HG02678 (cell line): ENCODE measurements at regions not wholly inside any gene's neighbourhood (a gene's known extent, or its start where the extent isn't known, plus 50 kb on each side); places are given as distances from the start of the nearest gene placed in this dataset.

ENCODE experiments used
- ATAC-seq: cut with Tn5 transposase; IDR thresholded peaks from one replicate; pipeline ENCODE4 v1.9.1; 2021; ENCODE audit warnings: mild to moderate bottlenecking, moderate library complexity; ENCODE audit not compliant: unreplicated experiment

GRCh38 chr4:85250852-85251251 lies 224.1 kb upstream of the ARHGAP24 start:
- ATAC-seq: no peak

GRCh38 chr4:85257817-85258370 lies 217.1 kb upstream of the ARHGAP24 start:
- ATAC-seq: no peak

GRCh38 chr4:85260064-85260463 lies 214.9 kb upstream of the ARHGAP24 start:
- ATAC-seq: no peak

- ATAC-seq: no peak
Observed at GRCh38 chr4:85265234-85265633, 209.7 kb upstream of the ARHGAP24 start.

- no peak for ATAC-seq
Observed at GRCh38 chr4:85268188-85268587, 206.8 kb upstream of the ARHGAP24 start.

- ATAC-seq: no peak
Observed at GRCh38 chr4:85268961-85269360, 206.0 kb upstream of the ARHGAP24 start.

GRCh38 chr4:85274955-85275354 lies 200.0 kb upstream of the ARHGAP24 start:
- ATAC-seq: no peak

GRCh38 chr4:85280963-85281362 lies 194.0 kb upstream of the ARHGAP24 start:
- no peak for ATAC-seq

- ATAC-seq: no peak
Observed at GRCh38 chr4:85291226-85291625, 183.7 kb upstream of the ARHGAP24 start.

GRCh38 chr4:85298037-85298436 lies 176.9 kb upstream of the ARHGAP24 start:
- ATAC-seq: no peak

- no peak for ATAC-seq
Observed at GRCh38 chr4:85302193-85302736, 172.7 kb upstream of the ARHGAP24 start.

- ATAC-seq: no peak
Observed at GRCh38 chr4:85302756-85303155, 172.2 kb upstream of the ARHGAP24 start.

GRCh38 chr4:85318415-85318814 lies 156.5 kb upstream of the ARHGAP24 start:
- ATAC-seq: no peak

GRCh38 chr4:85358831-85359230 lies 116.1 kb upstream of the ARHGAP24 start:
- no peak for ATAC-seq

GRCh38 chr4:85362550-85362949 lies 112.4 kb upstream of the ARHGAP24 start:
- ATAC-seq: no peak

GRCh38 chr4:85367815-85368214 lies 107.1 kb upstream of the ARHGAP24 start:
- no peak for ATAC-seq

- ATAC-seq: no peak
Observed at GRCh38 chr4:85368240-85368639, 106.7 kb upstream of the ARHGAP24 start.

GRCh38 chr4:85368932-85369331 lies 106.0 kb upstream of the ARHGAP24 start:
- no peak for ATAC-seq

GRCh38 chr4:85369703-85370380 lies 105.1 kb upstream of the ARHGAP24 start:
- no peak for ATAC-seq

GRCh38 chr4:85370400-85371032 lies 104.4 kb upstream of the ARHGAP24 start:
- ATAC-seq: peak; percentile 90

- ATAC-seq: no peak
Observed at GRCh38 chr4:85372966-85373365, 102.0 kb upstream of the ARHGAP24 start.

- no peak for ATAC-seq
Observed at GRCh38 chr4:85376285-85376684, 98.7 kb upstream of the ARHGAP24 start.
